Testis (tissue), 2 donors: ENCODE measurements at regions not wholly inside any gene's neighbourhood (a gene's known extent, or its start where the extent isn't known, plus 50 kb on each side); places are given as distances from the start of the nearest gene placed in this dataset.

ENCODE experiments used
- DNase-seq: peaks from one replicate; pipeline ENCODE4 v3.0.0-alpha.2; 2019
- H3K27ac ChIP-seq, 2 donors: fragments of 200-600 bp; sonication (generic); one replicate each; pipeline ENCODE4 v1.5.1; 2019
- H3K27me3 ChIP-seq: fragments of 200-600 bp; sonication (generic); one replicate; pipeline ENCODE4 v1.5.1; 2019
- H3K36me3 ChIP-seq: fragments of 200-600 bp; sonication (generic); one replicate; pipeline ENCODE4 v1.5.1; 2017; ENCODE audit warnings: low read depth; ENCODE audit errors: missing control alignments
- H3K4me1 ChIP-seq: fragments of 200-600 bp; sonication (generic); one replicate; pipeline ENCODE4 v1.5.1; 2019
- H3K4me3 ChIP-seq, 2 donors: fragments of 200-600 bp; sonication (generic); one replicate each; pipeline ENCODE4 v1.5.1; 2017 to 2019
- H3K9me3 ChIP-seq: fragments of 200-600 bp; sonication (generic); one replicate; pipeline ENCODE4 v1.5.1; 2017
- CTCF ChIP-seq, 3 experiments: fragments of 450-650 bp in 2 of 3; fragments of 200-600 bp in 1 of 3; sonication (generic) in 1 of 3; IDR thresholded peaks; one replicate each; pipeline ENCODE4 v1.5.1; 2016 to 2019; ENCODE audit warnings: antibody characterized with exemption in 3 of 3, mild to moderate bottlenecking in 2 of 3, moderate library complexity in 1 of 3
- POLR2A ChIP-seq: fragments of 450-650 bp; IDR thresholded peaks from one replicate; pipeline ENCODE4 v1.6.1; 2017; ENCODE audit warnings: antibody characterized with exemption, mild to moderate bottlenecking, moderate library complexity
- WGBS, 2 donors: methylation state at CpG; one replicate each; pipeline ENCODE4 v1.1.5; 2018; 5-methylcytosine and 5-hydroxymethylcytosine counted together
- intact Hi-C: fragments of 100-400 bp; cut with DNase I; formaldehyde crosslinking; loops from one replicate; pipeline ENCODE4 v1.15.1; 2023; ENCODE audit warnings: low total_unique reads

- no peak for DNase-seq
- Histone ChIP-seq H3K9me3 (no peaks in the 10 kb centered on the region), H3K27ac (no peak overlapping the region), H3K4me3 (no peak overlapping the region), H3K36me3 (no peaks in the 10 kb centered on the region), H3K4me1 (no peaks in the 10 kb centered on the region), H3K27me3 (no peaks in the 10 kb centered on the region)
- WGBS, 2 donors = 78 to 95% methylated on average over 1 of the region's 1 CpG
- intact Hi-C loops = no loop called here
- no peak for TF ChIP-seq CTCF (IDR thresholded peaks at IDR 0.05)
Observed at GRCh38 chr2:52084759-52085158, 1052.8 kb upstream of the NRXN1 start.

GRCh38 chr2:52083214-52083613 is 1051.3 kb upstream of the NRXN1 start:
- TF ChIP-seq POLR2A (no peak), CTCF (IDR thresholded peaks at IDR 0.05) (no peak)
- Histone ChIP-seq H3K9me3 (no peaks in the 10 kb centered on the region), H3K27me3 (no peaks in the 10 kb centered on the region), H3K27ac (no peak overlapping the region), H3K4me1 (no peaks in the 10 kb centered on the region), H3K36me3 (no peaks in the 10 kb centered on the region), H3K4me3 (no peak overlapping the region)
- intact Hi-C loops = no loop called here
- no peak for DNase-seq

GRCh38 chr2:52082646-52083045 is 1050.7 kb upstream of the NRXN1 start:
- Histone ChIP-seq H3K9me3 (no peaks in the 10 kb centered on the region), H3K27me3 (no peaks in the 10 kb centered on the region), H3K27ac (no peak overlapping the region), H3K36me3 (no peaks in the 10 kb centered on the region), H3K4me1 (no peaks in the 10 kb centered on the region), H3K4me3 (no peak overlapping the region)
- DNase-seq = no peak
- intact Hi-C loops = no loop called here
- no peak for TF ChIP-seq POLR2A
- TF ChIP-seq CTCF (IDR thresholded peaks at IDR 0.05) = no peak

GRCh38 chr2:52079602-52080001 is 1047.7 kb upstream of the NRXN1 start:
- no peaks in the 10 kb centered on the region for H3K4me1 ChIP-seq
- 88 to 92% methylated on average over 2 of the region's 2 CpGs for WGBS, 2 donors
- no peak overlapping the region for H3K27ac ChIP-seq
- no peak for TF ChIP-seq CTCF (IDR thresholded peaks at IDR 0.05)
- intact Hi-C loops = no loop called here
- no peaks in the 10 kb centered on the region for H3K9me3 ChIP-seq
- DNase-seq = no peak
- H3K36me3 ChIP-seq = no peaks in the 10 kb centered on the region
- H3K27me3 ChIP-seq = no peaks in the 10 kb centered on the region
- no peak overlapping the region for H3K4me3 ChIP-seq

GRCh38 chr2:52077159-52077558 is 1045.2 kb upstream of the NRXN1 start:
- no peak for DNase-seq
- Histone ChIP-seq H3K9me3 (no peaks in the 10 kb centered on the region), H3K36me3 (no peaks in the 10 kb centered on the region), H3K4me3 (no peak overlapping the region), H3K27ac (no peak overlapping the region), H3K4me1 (no peaks in the 10 kb centered on the region), H3K27me3 (no peaks in the 10 kb centered on the region)
- intact Hi-C loops = no loop called here
- TF ChIP-seq CTCF (IDR thresholded peaks at IDR 0.05) (no peak), POLR2A (no peak)
